ENCODE measurements at regions not wholly inside any gene's neighbourhood (a gene's known extent, or its start where the extent isn't known, plus 50 kb on each side); places are given as distances from the start of the nearest gene placed in this dataset.

DNA sequence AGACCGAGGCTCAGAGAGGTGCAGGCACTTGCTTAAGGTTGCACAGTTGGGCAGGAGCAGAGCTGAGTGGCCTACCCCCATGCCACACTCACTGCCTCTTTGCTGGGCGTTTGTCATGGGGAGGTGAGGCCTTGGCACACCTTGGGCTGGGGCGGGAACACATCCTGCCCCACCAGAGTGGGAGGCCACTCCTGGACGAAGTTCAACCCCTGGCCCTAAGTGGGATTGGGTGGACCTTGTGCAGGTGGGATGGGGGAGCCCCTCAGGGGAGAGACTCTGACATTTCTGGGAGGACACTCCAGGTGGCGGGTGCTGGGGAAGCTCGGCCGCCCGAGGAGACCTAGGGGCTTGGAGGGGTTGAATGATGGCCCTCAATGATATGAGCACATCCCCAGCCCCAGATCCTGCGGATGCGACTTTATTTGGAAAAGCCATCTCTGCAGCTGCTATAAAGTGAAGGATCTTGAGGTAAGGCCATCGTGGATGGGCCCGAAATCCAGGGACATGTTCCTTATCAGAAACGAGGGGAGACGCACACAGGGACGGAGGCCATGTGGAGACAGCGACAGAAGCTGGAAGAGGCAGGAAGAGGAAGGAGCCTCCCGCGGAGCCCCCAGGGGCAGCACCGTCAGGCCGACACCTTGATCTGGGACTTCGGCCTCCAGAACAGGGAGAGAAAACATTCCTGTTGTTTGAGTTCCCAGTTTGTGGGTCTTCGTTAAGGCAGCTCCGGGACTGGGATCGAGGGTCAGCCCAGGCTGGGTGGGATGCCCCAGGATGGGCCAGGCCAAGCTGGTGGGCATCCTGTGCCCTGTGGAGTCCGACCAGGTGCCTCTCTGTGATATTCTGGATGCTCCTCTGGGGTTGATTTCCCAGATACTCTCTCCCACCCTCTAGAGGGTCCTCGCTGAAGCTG is 111.6 kb upstream of the LRPAP1 start:
- H3K9me3 ChIP-seq, result no peaks in the 10 kb centered on the region
- WGBS, 2 donors (ENCODE audit: low coverage in 1 of 2), result 71 to 77% methylated on average over 6 to 11 of the region's 26 CpGs
- H3K4me3 ChIP-seq, result no peak overlapping the region
- TF ChIP-seq POLR2A (IDR thresholded peaks at IDR 0.05) (no peak), POLR2AphosphoS5 (IDR thresholded peaks at IDR 0.05) (no peak), EP300 (IDR thresholded peaks at IDR 0.05) (no peak)
- TF ChIP-seq, protein P1, sequence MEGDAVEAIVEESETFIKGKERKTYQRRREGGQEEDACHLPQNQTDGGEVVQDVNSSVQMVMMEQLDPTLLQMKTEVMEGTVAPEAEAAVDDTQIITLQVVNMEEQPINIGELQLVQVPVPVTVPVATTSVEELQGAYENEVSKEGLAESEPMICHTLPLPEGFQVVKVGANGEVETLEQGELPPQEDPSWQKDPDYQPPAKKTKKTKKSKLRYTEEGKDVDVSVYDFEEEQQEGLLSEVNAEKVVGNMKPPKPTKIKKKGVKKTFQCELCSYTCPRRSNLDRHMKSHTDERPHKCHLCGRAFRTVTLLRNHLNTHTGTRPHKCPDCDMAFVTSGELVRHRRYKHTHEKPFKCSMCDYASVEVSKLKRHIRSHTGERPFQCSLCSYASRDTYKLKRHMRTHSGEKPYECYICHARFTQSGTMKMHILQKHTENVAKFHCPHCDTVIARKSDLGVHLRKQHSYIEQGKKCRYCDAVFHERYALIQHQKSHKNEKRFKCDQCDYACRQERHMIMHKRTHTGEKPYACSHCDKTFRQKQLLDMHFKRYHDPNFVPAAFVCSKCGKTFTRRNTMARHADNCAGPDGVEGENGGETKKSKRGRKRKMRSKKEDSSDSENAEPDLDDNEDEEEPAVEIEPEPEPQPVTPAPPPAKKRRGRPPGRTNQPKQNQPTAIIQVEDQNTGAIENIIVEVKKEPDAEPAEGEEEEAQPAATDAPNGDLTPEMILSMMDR (IDR thresholded peaks at IDR 0.05), result no peak
- no peak overlapping the region for H3K27ac ChIP-seq
- peaks cover 0 to 9% (median 0%) of the 10 kb centered on the region in 3 donors for H3K4me1 ChIP-seq
- no peaks in the 10 kb centered on the region for H3K36me3 ChIP-seq
- ATAC-seq, result no peak
- peaks cover 68% of the 10 kb centered on the region for H3K27me3 ChIP-seq

DNA sequence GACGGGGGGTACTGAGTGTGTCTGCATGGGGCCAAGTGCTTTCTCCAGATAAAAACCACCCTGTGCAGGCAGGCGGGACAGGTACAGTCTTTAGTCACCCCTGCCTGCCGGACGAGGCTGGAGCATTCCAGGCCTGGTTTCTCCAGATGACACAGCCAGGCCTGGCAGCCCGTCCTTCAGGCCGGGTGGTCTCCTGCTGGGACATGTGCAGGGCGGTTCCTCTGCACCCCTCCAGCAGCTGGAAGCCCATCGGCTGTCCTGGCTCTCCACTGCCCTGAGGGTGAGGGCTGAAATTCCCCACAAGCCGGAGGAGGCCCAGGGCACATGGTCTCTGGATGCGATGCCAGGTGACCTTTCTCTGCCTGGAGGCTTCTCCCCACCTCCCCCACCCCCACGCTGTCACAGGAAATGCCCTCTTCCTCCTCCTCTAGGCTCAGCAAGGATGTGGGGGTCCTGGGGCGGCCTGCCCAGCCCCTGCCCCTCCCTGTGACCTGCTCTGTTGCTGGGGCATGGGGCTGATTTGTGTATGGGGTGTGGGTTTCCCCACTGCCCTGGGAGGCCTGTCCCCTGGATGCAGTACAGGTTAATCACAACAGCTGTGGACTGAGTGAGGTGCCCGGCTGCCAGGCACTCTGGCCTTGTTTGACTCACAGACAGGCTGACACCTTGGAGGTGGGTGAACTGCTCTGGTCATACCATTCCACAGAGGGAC is 110.7 kb upstream of the LRPAP1 start:
- no peak for TF ChIP-seq POLR2AphosphoS5 (IDR thresholded peaks at IDR 0.05)
- TF ChIP-seq, protein P1 (IDR thresholded peaks at IDR 0.05), result no peak
- no peak for TF ChIP-seq EP300 (IDR thresholded peaks at IDR 0.05)
- TF ChIP-seq POLR2A (IDR thresholded peaks at IDR 0.05), result no peak
- 60% methylated on average over 1 of the region's 13 CpGs; no CpG with 5 or more reads in 1 of the 2 donors for WGBS, 2 donors (ENCODE audit: low coverage in 1 of 2)
- no peak for ATAC-seq

DNA sequence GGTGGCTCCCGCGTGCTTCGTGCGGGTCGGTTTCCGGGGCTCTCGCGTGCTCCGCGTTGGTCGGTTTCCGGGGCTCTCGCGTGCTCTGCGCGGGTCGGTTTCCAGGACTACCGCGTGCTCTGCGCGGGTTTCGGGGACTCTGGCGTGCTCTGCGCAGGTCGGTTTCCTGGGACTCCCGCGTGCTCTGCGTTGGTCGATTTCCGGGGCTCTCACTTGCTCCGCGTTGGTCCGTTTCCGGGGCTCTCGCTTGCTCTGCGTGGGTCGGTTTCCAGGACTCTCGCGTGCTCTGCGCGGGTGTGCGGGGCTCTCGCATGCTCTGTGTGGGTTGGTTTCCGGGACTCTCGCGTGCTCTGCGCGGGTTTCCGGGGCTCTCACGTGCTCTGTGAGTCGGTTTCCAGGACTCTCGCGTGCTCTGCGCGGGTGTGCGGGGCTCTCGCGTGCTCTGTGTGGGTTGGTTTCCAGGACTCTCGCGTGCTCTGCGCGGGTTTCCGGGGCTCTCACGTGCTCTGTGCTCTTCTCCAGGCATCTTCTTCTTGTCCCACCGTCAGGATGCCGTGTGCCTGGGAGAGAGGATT is 109.9 kb upstream of the LRPAP1 start:
- Histone ChIP-seq H3K4me1 (peaks cover 0 to 9% (median 0%) of the 10 kb centered on the region in 3 donors), H3K4me3 (no peak overlapping the region), H3K27ac (no peak overlapping the region), H3K9me3 (peaks cover 0 to 6% (median 0%) of the 10 kb centered on the region in 3 donors), H3K36me3 (no peaks in the 10 kb centered on the region), H3K27me3 (peaks cover 58% of the 10 kb centered on the region)
- TF ChIP-seq, protein P1 (IDR thresholded peaks at IDR 0.05), result no peak
- TF ChIP-seq POLR2AphosphoS5 (IDR thresholded peaks at IDR 0.05), result no peak
- TF ChIP-seq EP300 (IDR thresholded peaks at IDR 0.05), result no peak
- TF ChIP-seq POLR2A (IDR thresholded peaks at IDR 0.05), result no peak
- 92% methylated on average over 18 to 40 of the region's 66 CpGs for WGBS, 2 donors (ENCODE audit: low coverage in 1 of 2)
- ATAC-seq, result no peak

More for the DNA sequence above, 110.7 kb upstream of the LRPAP1 start:
- H3K4me1 ChIP-seq, result peaks cover 0 to 9% (median 0%) of the 10 kb centered on the region in 3 donors
- peaks cover 60% of the 10 kb centered on the region for H3K27me3 ChIP-seq
- H3K9me3 ChIP-seq, result no peaks in the 10 kb centered on the region
- no peak overlapping the region for H3K27ac ChIP-seq
- H3K36me3 ChIP-seq, result no peaks in the 10 kb centered on the region
- H3K4me3 ChIP-seq, result no peak overlapping the region

DNA sequence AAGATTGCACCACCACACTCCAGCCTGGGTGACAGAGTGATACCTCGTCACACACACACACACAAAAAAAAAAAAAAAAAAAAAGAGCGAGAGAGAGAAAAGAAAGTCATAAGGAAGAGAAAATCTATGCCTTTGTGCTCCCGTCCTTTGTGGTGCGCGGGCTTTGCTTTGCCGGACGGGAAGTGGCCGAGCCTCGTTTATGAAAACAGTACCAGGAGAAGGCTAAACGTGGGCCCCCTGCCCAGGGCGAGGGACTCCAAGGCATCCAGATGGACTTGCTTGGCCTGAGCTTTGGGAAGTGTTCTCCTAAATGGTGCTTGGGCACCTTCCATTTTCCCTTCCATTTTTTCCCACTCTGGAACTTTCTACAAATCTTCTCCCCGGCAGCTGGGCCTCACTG is 109.3 kb upstream of the LRPAP1 start:
- Histone ChIP-seq H3K4me1 (peaks cover 0 to 9% (median 0%) of the 10 kb centered on the region in 3 donors), H3K27ac (no peak overlapping the region), H3K27me3 (peaks cover 64% of the 10 kb centered on the region), H3K9me3 (peaks cover 0 to 12% (median 0%) of the 10 kb centered on the region in 3 donors), H3K36me3 (no peaks in the 10 kb centered on the region), H3K4me3 (no peak overlapping the region)
- WGBS, 2 donors (ENCODE audit: low coverage in 1 of 2), result 85 to 86% methylated on average over 11 of the region's 12 CpGs
- no peak for ATAC-seq
- no peak for TF ChIP-seq EP300 (IDR thresholded peaks at IDR 0.05)
- no peak for TF ChIP-seq POLR2AphosphoS5 (IDR thresholded peaks at IDR 0.05)
- no peak for TF ChIP-seq POLR2A (IDR thresholded peaks at IDR 0.05)
- TF ChIP-seq, protein P1 (IDR thresholded peaks at IDR 0.05), result no peak

All from gastroesophageal sphincter (tissue), 4 donors.